GM19438 (cell line): ENCODE measurements at regions not wholly inside any gene's neighbourhood (a gene's known extent, or its start where the extent isn't known, plus 50 kb on each side); places are given as distances from the start of the nearest gene placed in this dataset.

Experiments used
- ATAC-seq: cut with Tn5 transposase; IDR thresholded peaks from one replicate; pipeline ENCODE4 v1.9.1; 2021; ENCODE audit warnings: low read depth; ENCODE audit not compliant: unreplicated experiment

DNA sequence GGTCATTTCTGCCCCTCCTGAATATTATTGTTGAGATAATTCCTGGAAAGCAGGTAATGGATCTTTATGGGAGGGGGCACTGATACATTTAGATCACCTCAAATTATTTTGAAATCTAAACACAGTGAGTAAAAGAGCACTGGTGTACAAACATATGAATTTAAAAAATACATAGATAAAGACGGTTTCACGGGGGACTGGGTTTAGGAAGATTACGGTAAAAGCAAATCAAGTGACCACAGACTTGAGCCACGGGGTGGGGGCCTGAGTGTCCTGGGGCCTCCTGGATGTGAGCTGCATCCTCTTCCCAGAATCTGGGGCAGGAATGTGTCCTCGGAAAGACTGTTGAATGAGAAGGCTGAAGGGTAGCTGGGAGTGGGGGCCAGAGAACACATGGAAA, 219.1 kb upstream of the KLF6 start:
- no peak for ATAC-seq

DNA sequence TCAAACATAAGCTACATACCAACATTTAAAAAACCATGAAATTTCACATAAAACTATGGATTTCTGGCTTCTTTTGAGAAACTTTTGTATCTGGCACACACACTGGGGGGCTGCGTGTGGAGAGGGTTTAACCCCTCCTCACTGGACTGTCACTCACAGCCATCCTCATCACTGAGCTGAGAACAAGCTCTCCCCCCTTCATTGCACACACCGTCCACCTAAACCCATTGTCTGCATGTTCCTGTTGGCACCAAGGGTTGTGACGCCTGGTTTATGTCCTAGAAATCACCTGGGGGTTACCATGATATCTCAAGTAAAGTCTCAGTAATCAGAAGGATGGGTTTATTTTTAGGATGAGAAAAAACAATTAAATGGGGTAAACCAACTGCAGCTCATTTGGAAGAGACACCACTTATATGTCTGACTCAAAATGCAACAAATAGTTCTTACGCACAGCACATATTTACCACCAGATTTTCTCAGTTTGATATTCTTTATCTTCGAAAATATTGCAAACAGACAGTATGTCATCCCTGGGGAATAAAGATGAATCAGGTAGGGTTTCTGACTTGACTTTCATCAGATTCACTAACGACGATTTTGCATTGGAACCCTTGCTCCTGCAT, 218.5 kb upstream of the KLF6 start:
- ATAC-seq: no peak

DNA sequence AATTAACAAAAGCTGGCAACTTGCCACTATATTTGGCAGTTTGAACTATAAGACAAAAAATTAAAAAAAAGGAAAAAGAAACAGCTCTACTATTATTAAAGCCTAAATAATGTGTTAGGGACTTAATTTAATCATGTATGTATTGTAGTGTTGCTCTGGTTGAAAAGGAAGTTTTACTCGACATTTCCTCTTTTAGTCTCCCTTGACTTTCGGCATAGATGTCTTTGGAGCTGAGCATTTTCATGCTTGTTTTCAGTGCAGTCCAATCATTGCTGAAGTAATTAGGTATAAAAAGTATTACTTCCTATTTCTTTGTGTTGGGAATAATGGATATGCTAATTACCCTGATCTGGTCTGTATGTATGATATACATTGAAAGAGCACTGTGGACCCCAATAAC, 216.8 kb upstream of the KLF6 start:
- ATAC-seq: no peak

DNA sequence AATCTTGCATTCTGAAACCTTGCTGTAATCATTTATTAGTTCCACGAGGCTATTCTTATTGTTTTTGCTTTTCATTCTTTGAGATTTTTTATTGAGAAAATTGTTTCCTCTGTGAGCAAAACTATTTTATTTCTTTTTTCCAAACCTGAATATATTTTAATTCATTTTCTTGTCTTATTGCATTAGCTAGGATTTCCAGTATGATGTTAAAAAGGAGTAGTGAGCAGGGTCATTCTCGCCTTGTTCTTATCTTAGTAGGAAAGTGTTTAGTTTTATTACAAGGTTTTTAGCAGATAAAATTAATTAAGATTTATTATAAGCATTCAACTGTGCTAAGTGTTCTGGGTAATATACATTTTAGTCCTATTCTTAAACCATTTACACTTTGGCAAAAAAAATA, 214.6 kb upstream of the KLF6 start:
- ATAC-seq: no peak

DNA sequence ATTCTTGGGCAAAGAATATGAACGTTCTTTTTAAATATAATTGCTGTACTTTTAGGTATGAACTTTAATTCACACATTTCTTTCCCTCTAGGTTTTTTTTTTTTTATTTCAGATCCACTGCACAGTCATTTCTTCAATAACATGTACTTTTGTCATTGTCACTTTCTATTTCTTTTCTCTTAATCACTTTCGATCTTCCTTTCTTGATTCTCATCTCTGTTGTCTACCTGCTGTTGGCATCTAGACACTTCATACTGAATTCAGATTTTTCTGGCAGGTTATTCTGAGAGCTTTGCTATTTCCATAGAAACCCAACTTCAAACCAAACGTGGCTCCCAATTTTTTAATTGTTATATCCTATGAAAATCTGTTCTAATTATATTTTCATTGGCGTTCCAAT, 211.7 kb upstream of the KLF6 start:
- no peak for ATAC-seq

DNA sequence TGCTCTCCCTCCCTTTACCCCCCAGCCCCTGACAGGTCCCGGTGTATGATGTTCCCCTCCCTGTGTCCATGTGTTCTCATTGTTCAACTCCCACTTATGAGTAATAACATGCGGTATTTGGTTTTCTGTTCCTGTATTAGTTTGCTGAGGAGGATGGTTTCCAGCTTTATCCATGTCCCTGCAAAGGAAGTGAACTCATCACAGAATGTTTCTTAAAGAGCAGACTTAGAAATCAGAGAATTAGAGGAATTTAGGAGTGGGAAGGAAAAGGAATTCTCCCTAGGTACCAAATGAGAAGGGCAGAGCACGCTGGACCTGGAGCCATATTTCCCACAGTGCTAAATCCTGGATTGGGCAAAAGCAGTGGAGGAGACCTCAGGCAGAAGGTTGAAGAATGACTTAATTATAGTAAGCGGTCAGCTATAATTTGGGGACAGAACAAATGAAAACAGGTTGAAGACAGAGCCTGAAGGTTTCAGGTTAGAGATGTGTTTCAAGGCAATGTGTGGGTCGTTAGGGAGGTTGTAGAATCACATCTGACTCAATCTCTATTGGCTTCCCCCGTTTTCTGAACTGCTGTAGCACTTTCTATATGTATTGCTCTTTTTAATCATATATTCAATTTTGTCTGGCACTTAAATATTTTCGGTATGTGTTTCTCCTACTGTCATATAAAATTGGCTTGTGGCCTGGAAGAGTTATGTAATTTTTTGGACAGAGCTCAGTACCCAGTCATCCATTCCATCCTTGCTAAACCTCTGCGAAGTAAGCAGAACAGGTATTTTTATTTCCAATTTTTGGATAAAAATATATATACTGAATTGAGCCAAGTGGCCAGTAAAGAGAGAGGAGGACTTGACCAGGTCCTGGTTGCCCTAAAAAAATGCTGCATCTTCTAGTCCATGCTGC, 210.5 kb upstream of the KLF6 start:
- no peak for ATAC-seq

DNA sequence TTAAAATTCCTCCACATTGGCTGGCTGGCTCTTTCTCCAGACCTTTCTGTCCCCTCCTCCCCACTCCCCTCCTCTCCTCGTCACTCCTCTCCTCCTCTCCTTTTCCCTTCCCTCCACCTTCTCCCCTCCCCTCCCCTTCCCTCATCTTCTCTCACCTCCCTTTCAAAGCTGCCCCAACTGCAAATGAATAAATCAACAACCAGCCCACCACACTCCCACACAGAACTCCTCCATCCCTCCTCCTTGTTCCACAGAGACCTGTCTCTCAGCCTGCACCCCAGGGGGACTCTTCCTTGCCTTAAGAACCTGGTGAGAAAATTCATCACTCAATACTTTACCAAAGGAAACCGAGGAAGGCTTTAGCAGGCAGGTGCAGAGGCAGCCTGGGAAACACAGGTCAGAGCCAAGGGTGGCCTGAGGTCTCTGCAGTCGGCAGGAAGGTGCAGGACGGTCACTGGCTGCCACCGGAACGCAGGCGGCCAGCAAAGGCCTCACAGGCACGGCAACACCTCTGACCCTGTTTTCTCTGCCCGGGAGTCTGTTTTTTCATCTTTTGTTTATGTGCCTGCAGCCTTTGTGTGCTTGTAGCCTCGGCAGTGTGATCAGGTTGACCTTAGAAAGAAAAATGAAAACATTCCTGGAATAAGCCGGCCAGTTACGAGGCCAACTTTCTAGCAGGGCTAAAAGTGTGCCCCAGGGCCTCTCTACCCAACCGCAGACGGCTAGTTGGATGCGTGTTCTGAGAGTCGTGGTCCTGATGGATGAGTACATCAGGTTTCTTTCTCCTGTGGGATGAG, 207.6 kb upstream of the KLF6 start:
- ATAC-seq: no peak

DNA sequence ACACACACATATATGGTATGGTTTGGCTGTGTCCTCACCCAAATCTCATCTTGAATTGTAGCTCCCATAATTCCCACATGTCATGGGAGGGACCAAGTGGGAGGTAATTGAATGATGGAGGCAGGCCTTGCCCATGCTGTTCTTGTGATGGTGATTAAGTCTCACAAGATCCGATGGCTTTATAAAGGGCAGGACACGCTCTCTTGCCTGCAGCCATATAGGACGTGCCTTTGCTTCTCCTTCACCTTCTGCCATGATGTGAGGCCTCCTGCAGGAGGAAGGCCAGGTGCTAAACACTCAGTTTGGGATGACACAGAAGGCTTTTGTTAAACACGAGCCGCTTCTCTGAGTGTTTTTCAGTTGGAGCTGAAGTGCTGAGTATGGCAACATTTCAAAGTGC, 205.3 kb upstream of the KLF6 start:
- no peak for ATAC-seq

DNA sequence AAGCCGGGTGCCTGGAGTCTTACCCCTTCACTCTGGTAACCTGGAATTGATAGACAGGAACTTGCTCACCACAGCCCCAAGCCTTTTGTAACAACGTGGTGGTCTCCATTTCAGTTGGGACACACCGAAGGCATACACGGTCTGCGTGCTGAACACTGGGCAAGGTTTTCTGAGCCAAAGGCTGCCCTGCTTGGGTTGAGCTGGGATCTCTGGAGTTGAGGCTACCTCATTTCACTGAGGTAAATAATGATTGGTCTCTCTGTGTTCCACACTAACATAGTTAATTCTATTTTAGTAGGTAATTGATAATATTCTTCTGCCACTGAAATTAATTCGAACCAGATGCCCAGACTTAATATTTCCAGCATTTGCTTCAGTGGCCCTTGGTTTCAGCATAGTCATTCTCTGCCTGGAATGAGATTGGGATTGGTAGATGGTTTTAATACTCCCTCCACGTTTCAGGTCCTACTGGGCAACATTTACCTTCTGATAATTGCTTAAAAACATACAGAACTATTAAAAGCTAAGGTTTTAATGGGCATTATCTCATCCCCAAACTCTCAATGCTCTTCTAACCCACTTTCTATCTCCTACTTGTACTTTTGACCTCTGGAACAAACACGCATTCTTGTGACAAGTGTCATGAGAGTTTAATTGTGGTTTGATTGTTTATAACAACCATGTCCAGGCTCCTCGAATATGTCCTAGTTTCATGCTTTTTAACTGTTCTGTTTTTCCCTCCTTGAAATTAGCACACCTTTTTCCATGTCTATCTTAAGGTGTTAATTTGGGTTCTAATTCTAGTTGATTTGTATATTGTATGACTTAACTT, 202.3 kb upstream of the KLF6 start:
- ATAC-seq: no peak

DNA sequence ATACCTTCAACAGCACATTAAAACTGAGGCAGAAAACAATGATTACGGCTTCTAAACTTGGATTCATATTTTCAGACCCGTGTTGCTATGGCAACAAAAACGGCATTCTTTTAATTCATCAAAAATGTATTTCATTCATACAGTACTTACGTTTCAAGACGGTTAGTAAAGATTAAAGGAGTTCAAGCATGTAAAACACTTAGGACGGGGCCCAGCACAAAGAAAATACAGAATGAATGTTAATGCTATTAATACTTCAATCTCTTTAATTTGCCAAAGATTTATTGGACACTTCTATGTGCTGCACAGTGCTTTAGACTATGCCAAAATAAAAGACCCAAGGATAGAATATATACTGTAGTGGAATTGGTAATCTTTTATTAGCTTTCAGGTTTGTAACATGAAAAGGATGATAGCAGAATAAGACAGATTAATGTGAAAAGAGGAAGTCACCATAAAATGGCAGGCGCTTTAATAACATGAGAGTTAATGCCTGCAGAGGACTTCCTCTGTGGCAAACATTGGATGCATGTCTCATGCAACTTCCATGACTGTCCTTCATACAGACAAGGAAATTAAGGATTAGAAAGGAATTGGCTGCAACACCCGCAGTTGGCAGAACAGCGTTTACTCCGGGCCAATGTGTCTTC, 201.6 kb upstream of the KLF6 start:
- ATAC-seq: no peak

DNA sequence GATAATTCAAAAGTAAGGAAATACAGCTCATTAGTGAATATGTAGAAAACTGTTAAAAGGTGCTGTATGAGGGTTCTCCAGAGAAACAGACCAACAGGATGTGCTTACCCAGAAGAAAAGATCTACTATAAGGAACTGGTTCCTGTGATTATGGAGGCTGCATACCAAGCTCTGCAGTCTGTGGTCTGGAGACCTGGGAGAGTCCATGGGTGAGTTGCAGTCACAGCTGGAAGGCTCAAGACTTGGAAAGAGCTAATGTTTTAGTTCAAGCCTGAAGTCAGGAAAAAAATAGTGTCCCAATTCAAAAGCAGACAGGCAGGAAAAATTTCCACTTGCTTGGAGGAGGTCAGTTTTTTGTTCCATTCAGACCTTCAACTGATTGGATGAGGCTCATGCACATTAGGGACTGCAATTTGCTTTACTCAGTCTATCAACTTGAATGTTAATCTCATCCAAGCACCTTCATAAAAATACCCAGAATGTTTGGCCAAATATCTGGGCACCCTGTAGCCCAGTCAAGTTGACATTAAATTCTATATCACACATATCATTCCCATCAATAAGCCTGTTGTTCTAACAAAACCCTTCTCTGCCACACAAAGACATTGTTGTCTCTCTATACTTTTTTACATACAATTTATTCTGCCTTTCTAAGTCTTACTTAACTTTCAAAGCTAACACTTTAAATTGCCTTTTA, 197.9 kb upstream of the KLF6 start:
- no peak for ATAC-seq

DNA sequence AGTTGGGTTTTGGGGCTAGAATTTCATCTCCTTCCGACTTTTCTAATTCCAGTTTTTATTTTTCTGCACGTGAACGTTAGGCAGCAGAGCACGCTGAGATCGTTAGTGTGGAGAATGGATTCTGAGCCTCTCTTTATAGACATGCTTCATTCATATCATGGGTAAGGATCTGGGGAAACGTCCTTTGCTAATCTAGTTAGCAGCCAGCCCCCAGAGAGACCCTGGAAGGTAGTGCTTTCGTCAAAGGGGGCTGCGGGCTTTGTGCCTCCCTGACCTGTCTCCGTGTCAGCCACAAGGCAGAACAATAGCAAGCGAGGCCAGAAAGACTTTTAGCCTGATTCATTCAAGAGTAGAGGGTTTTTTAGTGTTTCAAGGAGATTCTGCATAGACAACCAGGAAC, 196.3 kb upstream of the KLF6 start:
- ATAC-seq: no peak

DNA sequence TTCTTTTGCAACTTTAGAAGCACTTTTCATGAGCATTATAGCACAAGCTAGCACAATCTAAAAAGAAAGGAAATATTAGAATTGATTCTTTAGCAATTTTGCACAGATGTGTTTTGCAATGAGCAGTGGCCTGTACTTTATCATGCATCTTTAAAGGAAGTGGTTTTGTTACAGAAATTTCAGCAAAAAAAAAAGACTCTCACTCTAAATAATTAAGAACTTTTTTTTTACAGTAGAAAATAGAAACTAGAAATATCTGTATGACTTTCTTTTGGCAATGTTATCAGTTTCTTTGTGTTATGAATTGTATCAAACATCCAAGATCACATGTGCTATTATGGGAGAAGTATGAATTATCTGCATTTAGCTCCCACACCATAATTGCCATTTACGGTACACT, 195.7 kb upstream of the KLF6 start:
- ATAC-seq: no peak

DNA sequence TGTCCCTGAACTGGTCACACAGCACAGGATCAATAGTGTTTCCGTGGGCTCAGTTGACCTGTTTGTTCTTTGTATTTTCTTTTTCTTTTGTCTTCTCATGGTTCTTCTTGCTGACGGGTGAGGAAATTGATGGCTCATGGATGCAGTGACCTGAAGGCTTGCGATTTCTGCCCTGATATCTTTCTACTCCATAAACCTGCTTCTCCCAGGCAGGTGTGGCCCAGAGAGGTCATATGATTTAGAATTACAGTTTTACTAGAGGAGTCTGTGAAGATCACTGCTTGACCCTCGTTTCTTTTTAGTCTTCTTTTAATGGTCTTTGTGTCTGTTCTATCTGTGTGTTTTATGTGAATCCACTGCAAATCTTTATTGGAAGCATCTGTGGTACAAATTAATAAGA, 195.1 kb upstream of the KLF6 start:
- no peak for ATAC-seq

DNA sequence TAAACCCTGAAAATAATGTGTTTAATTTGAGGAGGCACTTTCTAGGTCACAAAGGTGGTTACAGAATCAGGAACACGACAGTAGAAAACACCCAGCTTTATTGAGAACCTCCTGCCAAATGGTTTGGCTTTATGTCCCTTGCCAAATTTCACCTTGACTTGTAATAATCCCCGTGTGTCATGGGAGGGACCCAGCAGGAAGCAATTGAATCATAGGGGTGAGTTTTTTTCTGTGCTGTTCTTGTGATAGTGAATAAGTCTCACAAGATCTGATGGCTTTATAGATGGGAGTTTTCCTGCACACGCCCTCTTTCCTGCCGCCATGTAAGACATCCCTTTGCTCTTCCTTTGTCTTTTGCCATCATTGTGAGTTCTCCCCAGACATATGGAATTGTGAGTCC, 193.8 kb upstream of the KLF6 start:
- ATAC-seq: no peak

DNA sequence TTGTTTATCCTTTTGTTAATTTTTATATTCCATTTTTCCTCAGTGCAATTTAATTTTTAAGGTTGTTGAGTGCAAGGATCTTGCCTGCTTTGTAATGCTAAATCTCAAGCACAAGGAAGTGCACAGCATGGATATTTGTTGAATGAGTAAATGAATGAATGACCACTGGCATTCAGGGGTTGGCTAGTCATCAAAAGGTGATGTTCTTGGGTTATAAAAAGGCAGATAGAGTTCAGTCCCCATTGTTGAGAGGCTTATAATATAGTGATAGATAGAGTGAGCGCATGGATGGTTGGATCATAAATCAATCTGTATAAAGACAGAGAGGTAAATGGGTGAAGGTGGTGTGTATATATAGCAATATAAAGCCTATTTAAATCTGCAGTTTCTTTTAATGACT, 193.2 kb upstream of the KLF6 start:
- ATAC-seq: no peak

DNA sequence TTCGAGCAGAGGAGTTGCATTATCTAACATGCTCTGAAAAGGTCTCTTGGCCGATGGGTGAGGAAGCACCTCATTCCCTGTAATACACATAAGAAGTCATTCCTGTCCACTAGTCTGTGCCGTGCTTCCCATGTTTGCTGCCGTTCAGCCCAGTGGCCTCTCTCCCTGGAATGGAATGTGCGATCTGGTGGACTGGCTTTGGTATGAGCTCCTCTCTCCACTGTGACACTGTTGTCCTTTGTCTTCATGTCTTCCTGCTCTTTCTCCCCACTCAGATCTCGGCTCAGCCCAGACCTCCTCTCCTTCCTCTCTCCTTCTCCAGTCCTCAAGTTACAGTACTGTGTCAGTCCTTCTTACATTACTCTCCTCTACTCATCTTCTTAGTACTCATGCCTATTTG, 192.8 kb upstream of the KLF6 start:
- no peak for ATAC-seq

DNA sequence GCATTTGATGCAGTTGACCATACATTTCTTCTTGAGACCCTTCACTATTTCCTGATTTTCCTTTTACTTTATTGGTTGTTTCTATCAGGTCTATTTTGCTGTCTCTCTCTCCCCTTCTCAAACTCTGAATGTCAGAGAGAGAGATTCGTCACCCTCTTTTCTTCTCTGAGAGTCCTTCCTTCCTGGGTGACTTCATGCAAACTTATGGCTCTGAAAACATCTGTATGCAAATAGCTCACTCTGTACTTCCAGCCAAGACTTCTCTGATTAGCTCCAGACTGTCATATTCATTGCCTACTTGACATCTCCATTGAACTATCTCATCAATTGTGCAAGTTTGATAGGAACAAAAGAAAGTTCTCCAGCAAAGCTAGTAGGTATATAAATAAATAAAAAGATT, 191.7 kb upstream of the KLF6 start:
- no peak for ATAC-seq

DNA sequence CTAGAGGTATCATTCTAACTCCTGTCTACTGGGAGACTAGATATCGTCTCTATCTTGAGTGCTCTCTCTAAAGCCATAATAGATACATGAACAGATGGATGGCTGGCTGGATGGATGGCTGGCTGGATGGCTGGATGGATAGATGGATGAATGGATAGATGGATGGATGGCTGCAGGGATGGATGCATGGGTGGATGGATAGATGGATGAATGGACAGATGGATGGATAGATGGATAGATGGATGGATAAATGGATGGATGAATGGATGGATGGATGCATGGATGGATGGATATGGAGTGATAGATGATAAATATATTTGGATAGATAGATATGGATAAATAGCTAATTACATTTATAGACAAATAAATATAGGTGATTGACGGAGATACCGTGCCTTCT, 191.2 kb upstream of the KLF6 start:
- no peak for ATAC-seq

DNA sequence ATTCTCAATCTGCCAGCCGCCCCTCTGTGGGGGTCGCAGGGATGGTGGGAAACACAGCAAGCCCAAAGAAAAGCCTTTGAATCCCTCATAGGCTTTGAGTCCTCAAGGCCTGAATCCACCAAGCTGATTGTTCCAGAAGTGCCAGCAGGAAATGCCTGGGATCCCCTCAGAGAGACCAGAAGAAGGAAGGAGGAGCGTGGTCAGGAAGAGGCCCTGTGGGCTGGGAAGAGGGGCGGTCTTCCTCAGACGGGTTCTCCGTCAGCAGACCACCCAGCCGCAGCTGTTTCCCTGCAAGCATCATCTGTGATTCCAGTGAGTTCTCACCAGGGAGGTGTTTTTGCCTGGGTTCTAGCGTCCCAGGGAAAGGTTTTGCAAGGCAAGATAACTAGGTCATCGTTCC, 190.0 kb upstream of the KLF6 start:
- ATAC-seq: no peak
